Choroid plexus epithelial cell (primary cell): ENCODE measurements at regions not wholly inside any gene's neighbourhood (a gene's known extent, or its start where the extent isn't known, plus 50 kb on each side); places are given as distances from the start of the nearest gene placed in this dataset.
A peak's percentile ranks its signal among the peaks of the same experiment; 100 is the strongest.

Experiments used
- DNase-seq: peaks from one replicate; pipeline ENCODE4 v3.0.0-alpha.2; 2010; ENCODE audit warnings: low read depth
- H3K4me3 ChIP-seq: 2 replicates; pipeline ENCODE4 v1.5.1; 2011; ENCODE audit warnings: low read depth, mild to moderate bottlenecking, control low read depth, low read length, moderate library complexity
- CTCF ChIP-seq: conservative IDR thresholded peaks from 2 replicates; pipeline ENCODE4 v1.5.1; 2011; ENCODE audit warnings: low read depth, mild to moderate bottlenecking, control low read depth, inconsistent platforms, low read length, moderate library complexity

- no peak for DNase-seq
- TF ChIP-seq CTCF = no peak
- H3K4me3 ChIP-seq = no peak overlapping the region
Measured at GRCh38 chr10:58451193-58451889, 61.3 kb upstream of the BICC1 start.

- no peak for TF ChIP-seq CTCF
- H3K4me3 ChIP-seq = no peak overlapping the region
- DNase-seq = no peak
Measured at GRCh38 chr10:58453105-58453504, 59.6 kb upstream of the BICC1 start.

GRCh38 chr10:58456179-58456578, 56.5 kb upstream of the BICC1 start:
- TF ChIP-seq CTCF = no peak
- no peak overlapping the region for H3K4me3 ChIP-seq
- DNase-seq = no peak

GRCh38 chr10:58457761-58458616, 54.7 kb upstream of the BICC1 start:
- peak; percentile 86 for DNase-seq
- H3K4me3 ChIP-seq = no peak overlapping the region
- TF ChIP-seq CTCF = no peak

- no peak for TF ChIP-seq CTCF
Measured at GRCh38 chr10:58459069-58459468, 53.6 kb upstream of the BICC1 start.

GRCh38 chr10:58460157-58460556, 52.5 kb upstream of the BICC1 start:
- no peak for DNase-seq
- no peak overlapping the region for H3K4me3 ChIP-seq
- TF ChIP-seq CTCF = no peak

More at GRCh38 chr10:58459069-58459468, 53.6 kb upstream of the BICC1 start:
- no peak for DNase-seq
- no peak overlapping the region for H3K4me3 ChIP-seq
